HL-60 (cell line): ENCODE measurements at regions not wholly inside any gene's neighbourhood (a gene's known extent, or its start where the extent isn't known, plus 50 kb on each side); places are given as distances from the start of the nearest gene placed in this dataset.
A peak's percentile ranks its signal among the peaks of the same experiment; 100 is the strongest.

Experiments used
- DNase-seq, 2 experiments: peaks; one replicate each; pipeline ENCODE4 v3.0.0-alpha.2; 2010 to 2020; ENCODE audit warnings: low read depth in 1 of 2, low spot score in 1 of 2
- H3K27ac ChIP-seq: fragments of 250-450 bp; sonication (Bioruptor Pico); replicated peaks from 2 replicates; pipeline ENCODE4 v1.5.1; 2020; ENCODE audit warnings: mild to moderate bottlenecking, moderate library complexity
- H3K27me3 ChIP-seq: fragments of 250-450 bp; sonication (Bioruptor Pico); 2 replicates; pipeline ENCODE4 v1.5.1; 2021; ENCODE audit warnings: mild to moderate bottlenecking, moderate library complexity; ENCODE audit not compliant: insufficient read depth, poor library complexity, severe bottlenecking
- H3K4me3 ChIP-seq: replicated peaks from 2 replicates; pipeline ENCODE4 v1.5.1; 2011; ENCODE audit warnings: mild to moderate bottlenecking, control low read depth, low read length; ENCODE audit not compliant: insufficient read depth
- CTCF ChIP-seq: IDR thresholded peaks from one replicate; pipeline ENCODE4 v1.5.1; 2011; ENCODE audit warnings: low read length, control low read depth, inconsistent platforms; ENCODE audit not compliant: insufficient read depth
- GABPA ChIP-seq: IDR thresholded peaks from 2 replicates; pipeline ENCODE4 v1.6.1; 2012; ENCODE audit warnings: low read depth
- POLR2AphosphoS5 ChIP-seq: IDR thresholded peaks from 2 replicates; pipeline ENCODE4 v1.6.1; 2012; ENCODE audit warnings: low read depth
- REST ChIP-seq: IDR thresholded peaks from 2 replicates; pipeline ENCODE4 v1.6.1; 2012; ENCODE audit warnings: low read depth; ENCODE audit not compliant: insufficient replicate concordance
- SPI1 ChIP-seq: IDR thresholded peaks from 2 replicates; pipeline ENCODE4 v1.6.1; 2012; ENCODE audit warnings: low read depth, mild to moderate bottlenecking, borderline replicate concordance

- no peaks in the 10 kb centered on the region for H3K27me3 ChIP-seq
- no peak overlapping the region for H3K4me3 ChIP-seq
- TF ChIP-seq POLR2AphosphoS5: no peak
- no peak for TF ChIP-seq CTCF
- peak in 1 of 2 experiments; percentile 3 for DNase-seq
- H3K27ac ChIP-seq: no peak overlapping the region
Observed at GRCh38 chrX:128106630-128107029, 54.4 kb upstream of the ACTRT1 start.

- no peaks in the 10 kb centered on the region for H3K27me3 ChIP-seq
- no peak for TF ChIP-seq POLR2AphosphoS5
- TF ChIP-seq SPI1: no peak
- TF ChIP-seq GABPA: no peak
- TF ChIP-seq CTCF: no peak
- no peak for TF ChIP-seq REST
- no peak overlapping the region for H3K4me3 ChIP-seq
- no peak for DNase-seq
- H3K27ac ChIP-seq: no peak overlapping the region
Observed at GRCh38 chrX:128105659-128106058, 53.5 kb upstream of the ACTRT1 start.
